Left cardiac atrium (tissue), 4 donors: ENCODE measurements at regions not wholly inside any gene's neighbourhood (a gene's known extent, or its start where the extent isn't known, plus 50 kb on each side); places are given as distances from the start of the nearest gene placed in this dataset.
"Not testable (repeated sequence)": the region's sequence is repeated elsewhere in the genome, so short reads cannot be mapped to it uniquely, and the experiment has no call there.

Source experiments
- ATAC-seq, 2 donors: fragments of 200-7000 bp; cut with Tn5 transposase; one replicate each; pipeline ENCODE4 v1.9.1; 2020; ENCODE audit warnings: mild to moderate bottlenecking in 2 of 2, moderate library complexity in 2 of 2
- DNase-seq: peaks from one replicate; pipeline ENCODE4 v3.0.0-alpha.2; 2020
- intact Hi-C, 2 donors: fragments of 100-400 bp; cut with DNase I; formaldehyde crosslinking; loops; one replicate each; pipeline versions ENCODE4 v1.14.1 to v1.15.1; 2022 to 2023
- donor health status: DM: no; HTN: yes; CAD: no.
- donor health status: DM: no; HTN: yes; CAD: no; lungs with severe emphysema.
- donor health status: DM: yes; HTN: yes; CAD: no.
- donor health status: Dilated cardiomyopathy.

DNA sequence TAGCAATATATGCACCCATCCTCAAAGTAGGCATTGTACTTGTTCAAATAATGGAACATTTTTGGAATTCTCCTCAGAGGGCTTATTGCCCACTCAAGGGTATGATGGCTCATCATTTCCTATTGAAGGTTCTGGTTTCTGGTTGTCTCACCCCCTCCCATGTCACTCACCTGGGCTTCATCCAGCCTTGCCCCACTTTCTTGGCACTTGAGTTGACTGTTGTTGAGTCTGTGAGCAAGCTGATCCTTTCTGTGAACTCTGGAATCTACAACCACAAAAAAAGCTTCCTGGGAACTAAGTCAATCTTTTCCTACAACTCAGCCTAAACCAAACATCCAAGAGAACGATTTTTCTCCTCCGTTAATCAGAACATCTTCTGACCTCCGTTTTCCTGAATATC, 73.9 kb upstream of the ANKH start:
- ATAC-seq (no peak), DNase-seq (no peak)

DNA sequence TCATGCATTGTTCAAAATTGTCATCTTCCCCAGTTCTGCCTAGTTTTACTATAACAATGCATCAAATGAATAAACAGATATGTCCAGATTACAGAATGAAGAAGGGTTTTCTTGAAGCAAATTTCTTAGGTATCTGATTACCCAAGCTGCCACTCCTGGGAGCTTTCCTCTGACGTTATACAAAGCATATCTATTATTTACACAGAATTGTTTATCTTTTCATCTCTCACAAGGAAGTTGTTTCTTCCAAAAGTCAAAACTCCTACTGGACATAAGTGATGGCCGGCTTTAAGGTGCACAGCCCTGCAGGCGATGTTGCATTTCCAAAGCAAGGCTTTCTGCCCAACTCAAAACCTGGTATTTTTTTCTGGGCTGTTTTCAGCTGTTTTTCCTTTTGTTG, 73.4 kb upstream of the ANKH start:
- no peak for ATAC-seq
- DNase-seq = no peak
- intact Hi-C loops = loop anchor here in 1 of 2 donors (5.0 kb wide), 1 partner anchor 57 kb away; no protein-coding TSS in a partner anchor

More for the DNA sequence above, 73.9 kb upstream of the ANKH start:
- intact Hi-C loops = loop anchor here in 1 of 2 donors (5.0 kb wide), 1 partner anchor 57 kb away; no protein-coding TSS in a partner anchor

- no peak for DNase-seq
- intact Hi-C loops = no loop called here
- ATAC-seq = no peak
These were observed 72.8 kb upstream of the ANKH start for GRCh38 chr5:14944350-14944739.

DNA sequence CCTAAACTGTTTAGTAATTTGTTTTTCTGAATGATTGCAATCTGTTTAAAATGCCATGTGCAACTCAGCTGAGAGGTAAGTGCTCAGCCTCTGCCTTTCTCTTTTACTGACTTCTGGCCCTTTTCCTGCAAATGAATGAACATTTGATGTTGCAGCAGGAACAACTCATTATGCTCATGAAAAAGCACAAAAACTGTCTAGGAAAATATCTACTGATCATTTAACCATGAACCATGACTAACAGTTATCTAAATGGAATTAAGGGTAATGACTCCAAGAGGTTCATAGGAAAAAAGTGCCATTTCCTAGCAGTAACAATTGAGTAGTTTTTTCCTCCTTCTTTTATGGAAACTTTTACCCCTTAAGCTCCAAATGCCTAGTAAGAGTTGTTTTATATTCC, 70.6 kb upstream of the ANKH start:
- ATAC-seq (no peak), DNase-seq (no peak)
- intact Hi-C loops = no loop called here

DNA sequence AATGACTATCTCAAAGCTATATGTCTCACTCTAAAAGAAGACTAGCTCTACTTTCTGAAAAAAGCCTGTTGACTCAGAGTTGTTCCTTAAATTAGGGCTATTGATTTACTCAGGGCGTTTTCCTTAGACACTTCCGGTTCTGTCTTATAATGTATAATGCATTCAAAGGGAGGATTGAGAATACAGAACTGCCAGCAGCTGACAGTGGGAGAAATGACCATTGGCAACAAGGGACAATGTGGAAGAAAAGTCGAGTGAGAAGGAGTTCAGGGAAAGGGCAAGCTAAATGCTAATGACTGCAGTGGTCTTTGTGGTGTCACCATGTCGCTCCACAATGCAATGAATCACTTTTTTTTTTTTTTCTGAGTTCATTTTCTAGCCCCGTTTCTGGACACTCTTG, 65.7 kb upstream of the ANKH start:
- intact Hi-C loops = no loop called here
- peak in 1 of 2 donors; percentile 63 for ATAC-seq
- no peak for DNase-seq

- intact Hi-C loops = no loop called here
- DNase-seq = no peak
- ATAC-seq = no peak
These were observed 65.0 kb upstream of the ANKH start for GRCh38 chr5:14936588-14936987.

DNA sequence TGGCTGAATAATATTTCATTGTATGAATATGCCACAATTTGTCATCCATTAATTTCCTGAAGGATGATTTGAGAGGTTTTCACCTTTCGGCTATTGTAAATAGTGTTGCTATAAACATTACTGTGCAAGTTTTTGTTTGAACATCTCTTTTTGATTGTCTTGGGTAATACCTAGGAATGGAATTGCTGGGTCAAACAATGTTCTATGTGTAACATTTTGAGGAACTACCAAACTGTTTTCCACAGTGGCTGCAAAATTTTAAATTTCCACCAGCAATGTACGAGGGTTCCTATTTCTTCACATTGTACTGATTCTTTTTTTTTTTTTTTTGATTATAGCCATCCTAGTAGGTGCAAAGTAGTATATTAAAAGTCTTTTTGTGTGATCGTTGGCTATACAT, 63.8 kb upstream of the ANKH start:
- ATAC-seq (peak in 1 of 2 donors; percentile 16), DNase-seq (no peak)
- intact Hi-C loops = no loop called here

- intact Hi-C loops = no loop called here
- ATAC-seq = no peak
- DNase-seq = no peak
These were observed 61.4 kb upstream of the ANKH start for GRCh38 chr5:14932902-14933469.

- DNase-seq (no peak), ATAC-seq (no peak)
- intact Hi-C loops = no loop called here
These were observed 58.9 kb upstream of the ANKH start for GRCh38 chr5:14930486-14930885.

DNA sequence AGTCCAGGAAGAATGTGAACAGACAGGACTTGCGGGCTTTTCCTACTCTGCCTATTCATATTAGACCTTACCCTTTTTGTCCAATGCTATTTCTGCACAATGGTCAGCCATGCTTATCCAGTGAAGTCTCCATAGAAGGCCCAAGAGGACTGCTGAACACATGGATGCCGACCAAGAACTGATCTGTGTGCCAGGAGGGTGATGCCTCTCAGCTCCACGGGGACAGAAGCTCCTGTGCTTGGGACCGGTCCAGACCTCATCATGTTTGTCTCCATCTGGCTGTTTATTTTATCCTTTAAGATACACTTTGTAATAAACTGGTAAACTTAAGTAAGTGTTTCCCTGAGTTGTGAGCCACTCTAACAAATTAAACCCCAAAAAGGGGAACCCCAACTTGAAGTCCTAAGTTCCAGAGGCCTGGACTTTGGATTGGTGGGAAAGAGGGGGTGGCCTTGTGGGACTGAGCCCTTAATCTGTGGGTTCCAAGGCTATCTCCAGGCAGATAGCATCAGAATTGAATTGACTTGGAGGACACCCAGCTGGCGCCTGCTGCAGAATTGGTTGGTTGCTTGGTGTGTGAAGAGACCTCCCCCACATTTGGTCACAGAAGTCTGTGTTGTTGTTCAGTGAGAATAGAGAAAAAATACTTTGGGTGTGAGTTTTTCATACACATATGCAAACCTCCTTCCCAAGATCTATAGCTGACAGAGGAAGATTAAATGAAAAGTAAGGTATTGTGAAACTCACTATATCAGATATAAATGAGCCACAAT, 57.9 kb upstream of the ANKH start:
- DNase-seq (no peak), ATAC-seq (peak in 1 of 2 donors; percentile 25)
- intact Hi-C loops = no loop called here

DNA sequence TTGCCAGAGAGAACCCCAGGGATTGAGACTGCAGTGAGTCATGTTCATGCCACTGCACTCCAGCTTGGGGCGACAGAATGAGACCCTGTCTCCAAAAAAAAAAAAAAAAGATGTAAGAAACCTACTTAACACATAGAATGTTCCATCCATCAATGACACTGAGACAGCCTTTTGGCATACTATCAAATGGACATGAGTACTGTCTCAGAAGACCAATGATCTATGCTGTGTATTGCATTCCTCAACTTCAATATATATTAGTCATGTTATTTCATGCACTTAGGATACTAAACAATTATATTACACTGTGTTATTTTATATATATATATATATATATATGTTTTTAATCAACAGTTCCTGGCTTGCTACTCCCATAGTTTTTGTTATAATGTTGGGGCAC, 57.1 kb upstream of the ANKH start:
- ATAC-seq = no peak

DNA sequence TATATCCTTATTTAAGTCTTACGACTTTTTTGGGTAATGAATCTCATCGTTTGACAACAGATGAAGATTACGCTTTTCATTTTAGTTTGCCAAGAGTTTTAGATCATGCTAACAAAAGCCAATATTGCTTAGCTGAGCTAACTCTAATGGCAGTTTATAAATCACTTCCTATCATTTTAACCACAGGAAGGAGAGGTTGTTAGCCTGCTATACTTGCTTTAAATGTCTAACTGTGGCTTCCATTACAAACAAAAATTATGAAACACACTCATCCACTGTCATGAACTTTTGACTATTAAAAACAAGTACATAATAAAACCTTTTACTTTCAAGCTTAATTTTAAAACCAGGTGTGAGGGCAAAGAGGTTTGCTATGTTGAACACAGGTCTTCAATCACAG, 53.7 kb upstream of the ANKH start:
- no peak for ATAC-seq
- DNase-seq = no peak
- intact Hi-C loops = no loop called here

More for the DNA sequence above, 57.1 kb upstream of the ANKH start:
- DNase-seq = no peak
- intact Hi-C loops = no loop called here

DNA sequence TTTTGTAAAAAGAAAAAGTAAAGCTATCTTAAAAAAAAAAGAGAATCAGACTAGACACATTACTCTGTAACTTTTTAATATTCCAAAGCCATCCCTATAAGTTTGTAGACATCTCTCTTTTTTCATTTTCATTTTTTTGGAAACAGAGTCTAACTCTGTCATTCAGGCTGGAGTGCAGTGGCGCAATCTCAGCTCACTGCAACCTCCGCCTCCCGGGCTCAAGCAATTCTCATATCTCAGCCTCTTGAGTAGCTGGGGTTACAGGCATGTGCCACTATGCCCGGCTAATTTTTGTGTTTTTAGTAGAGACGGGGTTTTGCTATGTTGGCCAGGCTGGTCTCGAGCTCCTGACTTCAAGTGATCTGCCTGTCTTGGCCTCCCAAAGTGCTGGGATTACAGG, 51.4 kb upstream of the ANKH start:
- intact Hi-C loops = not testable (repeated sequence)

DNA sequence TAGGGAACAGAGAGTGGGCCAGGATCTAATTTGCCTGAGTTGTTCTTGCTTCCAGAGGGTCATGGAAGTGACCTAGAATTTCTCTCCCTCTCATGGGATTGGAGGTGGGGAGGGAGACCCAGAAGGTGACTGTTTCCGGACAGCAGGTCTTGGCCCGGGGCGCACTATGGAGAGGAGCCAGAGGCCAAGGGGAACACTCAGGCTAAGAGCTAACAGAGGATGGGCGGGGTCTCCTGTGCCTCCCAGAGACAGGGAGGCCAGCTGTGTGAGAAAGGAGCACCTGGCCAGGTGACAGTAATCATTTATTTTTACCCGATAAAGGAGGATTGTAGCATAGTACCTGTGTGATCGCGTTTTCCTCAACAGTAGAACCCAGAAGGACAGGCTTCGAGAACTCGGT, 50.9 kb upstream of the ANKH start:
- intact Hi-C loops = no loop called here
- no peak for DNase-seq
- no peak for ATAC-seq

More for the DNA sequence above, 51.4 kb upstream of the ANKH start:
- DNase-seq, ATAC-seq: not testable (repeated sequence)
